ENCODE measurements at regions not wholly inside any gene's neighbourhood (a gene's known extent, or its start where the extent isn't known, plus 50 kb on each side); places are given as distances from the start of the nearest gene placed in this dataset.

- no peaks in the 10 kb centered on the region for H3K27me3 ChIP-seq (replicated peaks; ENCODE audit: control insufficient read depth, insufficient read depth, low read length)
- no peak for TF ChIP-seq CTCF (IDR thresholded peaks at IDR 0.05; ENCODE audit: insufficient read depth, low read length, poor library complexity, severe bottlenecking)
- H3K4me3 ChIP-seq (replicated peaks; ENCODE audit: low read depth, low read length): no peak overlapping the region
- H3K36me3 ChIP-seq (ENCODE audit: control insufficient read depth, insufficient read depth, low read length): no peaks in the 10 kb centered on the region
- no peak for DNase-seq (ENCODE audit: extremely low read depth, insufficient read length)
Observed at GRCh38 chr4:178306565-178306964, 864.3 kb upstream of the AGA start.

- H3K27me3 ChIP-seq (replicated peaks; ENCODE audit: control insufficient read depth, insufficient read depth, low read length): no peaks in the 10 kb centered on the region
- H3K36me3 ChIP-seq (ENCODE audit: control insufficient read depth, insufficient read depth, low read length): no peaks in the 10 kb centered on the region
- H3K4me3 ChIP-seq (replicated peaks; ENCODE audit: low read depth, low read length): no peak overlapping the region
- TF ChIP-seq CTCF (IDR thresholded peaks at IDR 0.05; ENCODE audit: insufficient read depth, low read length, poor library complexity, severe bottlenecking): no peak
- DNase-seq (ENCODE audit: extremely low read depth, insufficient read length): no peak
Observed at GRCh38 chr4:178309890-178310289, 867.7 kb upstream of the AGA start.

- H3K27me3 ChIP-seq (replicated peaks; ENCODE audit: control insufficient read depth, insufficient read depth, low read length): no peaks in the 10 kb centered on the region
- TF ChIP-seq CTCF (IDR thresholded peaks at IDR 0.05; ENCODE audit: insufficient read depth, low read length, poor library complexity, severe bottlenecking): no peak
- H3K4me3 ChIP-seq (replicated peaks; ENCODE audit: low read depth, low read length): no peak overlapping the region
- no peaks in the 10 kb centered on the region for H3K36me3 ChIP-seq (ENCODE audit: control insufficient read depth, insufficient read depth, low read length)
- no peak for DNase-seq (ENCODE audit: extremely low read depth, insufficient read length)
Observed at GRCh38 chr4:178311997-178312396, 869.8 kb upstream of the AGA start.

GRCh38 chr4:178314287-178314686 is 872.0 kb upstream of the AGA start:
- Histone ChIP-seq H3K27me3 (replicated peaks; ENCODE audit: control insufficient read depth, insufficient read depth, low read length) (no peaks in the 10 kb centered on the region), H3K36me3 (ENCODE audit: control insufficient read depth, insufficient read depth, low read length) (no peaks in the 10 kb centered on the region), H3K4me3 (replicated peaks; ENCODE audit: low read depth, low read length) (no peak overlapping the region)
- no peak for DNase-seq (ENCODE audit: extremely low read depth, insufficient read length)
- no peak for TF ChIP-seq CTCF (IDR thresholded peaks at IDR 0.05; ENCODE audit: insufficient read depth, low read length, poor library complexity, severe bottlenecking)

- H3K27me3 ChIP-seq (replicated peaks; ENCODE audit: control insufficient read depth, insufficient read depth, low read length): no peaks in the 10 kb centered on the region
- TF ChIP-seq CTCF (IDR thresholded peaks at IDR 0.05; ENCODE audit: insufficient read depth, low read length, poor library complexity, severe bottlenecking): no peak
- H3K36me3 ChIP-seq (ENCODE audit: control insufficient read depth, insufficient read depth, low read length): no peaks in the 10 kb centered on the region
- H3K4me3 ChIP-seq (replicated peaks; ENCODE audit: low read depth, low read length): no peak overlapping the region
- DNase-seq (ENCODE audit: extremely low read depth, insufficient read length): no peak
Observed at GRCh38 chr4:178316211-178316610, 874.0 kb upstream of the AGA start.

GRCh38 chr4:178320003-178320402 is 877.8 kb upstream of the AGA start:
- H3K36me3 ChIP-seq (ENCODE audit: control insufficient read depth, insufficient read depth, low read length): no peaks in the 10 kb centered on the region
- H3K4me3 ChIP-seq (replicated peaks; ENCODE audit: low read depth, low read length): no peak overlapping the region
- no peaks in the 10 kb centered on the region for H3K27me3 ChIP-seq (replicated peaks; ENCODE audit: control insufficient read depth, insufficient read depth, low read length)
- no peak for DNase-seq (ENCODE audit: extremely low read depth, insufficient read length)
- TF ChIP-seq CTCF (IDR thresholded peaks at IDR 0.05; ENCODE audit: insufficient read depth, low read length, poor library complexity, severe bottlenecking): no peak
